Liver (tissue), 2 donors: ENCODE measurements at regions not wholly inside any gene's neighbourhood (a gene's known extent, or its start where the extent isn't known, plus 50 kb on each side); places are given as distances from the start of the nearest gene placed in this dataset.

Experiments used
- TF ChIP-seq, protein P1 (sequence below): fragments of 150-350 bp; IDR thresholded peaks from 2 replicates; pipeline ENCODE4 v1.5.1; 2017; ENCODE audit warnings: improper control_type of control experiment, low read depth, low read length; ENCODE audit not compliant: missing input control
- TF ChIP-seq, protein P2 (sequence below): IDR thresholded peaks from 2 replicates; pipeline ENCODE4 v1.6.1; 2016; ENCODE audit warnings: antibody characterized with exemption
- donor health status: healthy.

DNA sequence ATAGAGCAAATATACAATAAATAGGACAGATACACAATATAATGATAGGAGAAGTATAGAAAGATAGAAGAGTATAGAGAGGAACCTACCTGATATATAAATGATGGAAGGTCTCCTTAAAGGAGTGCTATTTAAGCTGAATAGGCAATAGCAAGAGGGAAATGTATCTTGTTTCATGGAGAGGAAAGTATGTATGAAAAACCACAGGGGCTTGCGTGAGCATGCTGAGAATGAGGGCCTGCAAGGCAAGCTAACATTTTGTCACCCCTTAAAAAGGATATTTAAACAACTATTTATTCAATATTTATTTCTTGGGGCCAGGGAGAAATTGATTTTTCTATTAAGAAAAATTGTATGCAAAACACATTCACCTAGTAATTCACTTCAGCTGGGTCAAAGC is 150.9 kb upstream of the ZRANB2 start:
- TF ChIP-seq, protein P1, sequence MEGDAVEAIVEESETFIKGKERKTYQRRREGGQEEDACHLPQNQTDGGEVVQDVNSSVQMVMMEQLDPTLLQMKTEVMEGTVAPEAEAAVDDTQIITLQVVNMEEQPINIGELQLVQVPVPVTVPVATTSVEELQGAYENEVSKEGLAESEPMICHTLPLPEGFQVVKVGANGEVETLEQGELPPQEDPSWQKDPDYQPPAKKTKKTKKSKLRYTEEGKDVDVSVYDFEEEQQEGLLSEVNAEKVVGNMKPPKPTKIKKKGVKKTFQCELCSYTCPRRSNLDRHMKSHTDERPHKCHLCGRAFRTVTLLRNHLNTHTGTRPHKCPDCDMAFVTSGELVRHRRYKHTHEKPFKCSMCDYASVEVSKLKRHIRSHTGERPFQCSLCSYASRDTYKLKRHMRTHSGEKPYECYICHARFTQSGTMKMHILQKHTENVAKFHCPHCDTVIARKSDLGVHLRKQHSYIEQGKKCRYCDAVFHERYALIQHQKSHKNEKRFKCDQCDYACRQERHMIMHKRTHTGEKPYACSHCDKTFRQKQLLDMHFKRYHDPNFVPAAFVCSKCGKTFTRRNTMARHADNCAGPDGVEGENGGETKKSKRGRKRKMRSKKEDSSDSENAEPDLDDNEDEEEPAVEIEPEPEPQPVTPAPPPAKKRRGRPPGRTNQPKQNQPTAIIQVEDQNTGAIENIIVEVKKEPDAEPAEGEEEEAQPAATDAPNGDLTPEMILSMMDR = no peak
- TF ChIP-seq, protein P2, sequence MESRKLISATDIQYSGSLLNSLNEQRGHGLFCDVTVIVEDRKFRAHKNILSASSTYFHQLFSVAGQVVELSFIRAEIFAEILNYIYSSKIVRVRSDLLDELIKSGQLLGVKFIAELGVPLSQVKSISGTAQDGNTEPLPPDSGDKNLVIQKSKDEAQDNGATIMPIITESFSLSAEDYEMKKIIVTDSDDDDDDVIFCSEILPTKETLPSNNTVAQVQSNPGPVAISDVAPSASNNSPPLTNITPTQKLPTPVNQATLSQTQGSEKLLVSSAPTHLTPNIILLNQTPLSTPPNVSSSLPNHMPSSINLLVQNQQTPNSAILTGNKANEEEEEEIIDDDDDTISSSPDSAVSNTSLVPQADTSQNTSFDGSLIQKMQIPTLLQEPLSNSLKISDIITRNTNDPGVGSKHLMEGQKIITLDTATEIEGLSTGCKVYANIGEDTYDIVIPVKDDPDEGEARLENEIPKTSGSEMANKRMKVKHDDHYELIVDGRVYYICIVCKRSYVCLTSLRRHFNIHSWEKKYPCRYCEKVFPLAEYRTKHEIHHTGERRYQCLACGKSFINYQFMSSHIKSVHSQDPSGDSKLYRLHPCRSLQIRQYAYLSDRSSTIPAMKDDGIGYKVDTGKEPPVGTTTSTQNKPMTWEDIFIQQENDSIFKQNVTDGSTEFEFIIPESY = no peak
